Motor neuron (in vitro differentiated cells): ENCODE measurements at regions not wholly inside any gene's neighbourhood (a gene's known extent, or its start where the extent isn't known, plus 50 kb on each side); places are given as distances from the start of the nearest gene placed in this dataset.

Experiments
- ATAC-seq, 8 experiments: fragments of 200-7000 bp; cut with Tn5 transposase; replicated peaks in 6 of 8; 2 replicates each; pipeline ENCODE4 v1.8.0; 2021; ENCODE audit warnings: mild to moderate bottlenecking in 8 of 8, moderate library complexity in 8 of 8
- H3K27ac ChIP-seq, 2 donors: fragments of 250-450 bp; sonication (Bioruptor Pico); 2 replicates each; pipeline ENCODE4 v1.9.0; 2021; ENCODE audit warnings: antibody characterized with exemption in 2 of 2, mild to moderate bottlenecking in 2 of 2, moderate library complexity in 1 of 2
- H3K4me1 ChIP-seq, 2 donors: fragments of 250-450 bp; sonication (Bioruptor Pico); replicated peaks in 1 of 2; 2 replicates each; pipeline ENCODE4 v1.6.1; 2021; ENCODE audit warnings: antibody characterized with exemption in 2 of 2, mild to moderate bottlenecking in 2 of 2, moderate library complexity in 1 of 2
- H3K4me3 ChIP-seq, 5 donors: fragments of 250-450 bp; sonication (Bioruptor Pico); 2 replicates each; pipeline ENCODE4 v1.9.0; 2021; ENCODE audit warnings: antibody characterized with exemption in 5 of 5, mild to moderate bottlenecking in 5 of 5, moderate library complexity in 4 of 5
- WGBS, 10 experiments: fragments of 450-650 bp; shearing (Covaris generic); methylation state at CpG; one replicate each; pipeline ENCODE4 v1.0.0; 2022; 5-methylcytosine and 5-hydroxymethylcytosine counted together
- in situ Hi-C, 9 experiments: fragments of 400-800 bp; cut with MboI; loops; one replicate each; pipeline ENCODE4 v1.15.0; 2021; ENCODE audit warnings: low sequenced_read_pairs in 9 of 9, low pct_unique_long_range_greater_than_20kb in 2 of 9; ENCODE audit not compliant: unreplicated experiment in 9 of 9

GRCh38 chr17:81345228-81346089 is 49.8 kb upstream of the BAHCC1 start:
- peak overlapping the region; percentile 73 to 96 (median 88) for H3K4me3 ChIP-seq
- peaks cover 39 to 46% of the 10 kb centered on the region in 2 donors for H3K4me1 ChIP-seq
- WGBS, 10 experiments: 0 to 7% (median 0%) methylated on average over 2 to 9 of the region's 95 CpGs; no CpG with 5 or more reads in 6 of the 10 experiments
- H3K27ac ChIP-seq: peak overlapping the region; percentile 95 to 98
- ATAC-seq: peak in 5 of 8 experiments; percentile 19 to 68 (median 38)
- in situ Hi-C loops: no loop called here
